NCI-H748 treated with DMSO at 0.1 percent for 48 hours (cell line): ENCODE measurements at regions not wholly inside any gene's neighbourhood (a gene's known extent, or its start where the extent isn't known, plus 50 kb on each side); places are given as distances from the start of the nearest gene placed in this dataset.

Experiments used
- DNase-seq: peaks from one replicate; lab custom pipeline; 2025; lab: John Stamatoyannopoulos, UW

GRCh38 chr14:66414511-66414910 lies 71.7 kb upstream of the CCDC196 start:
- DNase-seq: no peak

GRCh38 chr14:66420251-66421006 lies 65.7 kb upstream of the CCDC196 start:
- DNase-seq: no peak

GRCh38 chr14:66421990-66422946 lies 63.9 kb upstream of the CCDC196 start:
- no peak for DNase-seq

GRCh38 chr14:66425402-66425801 lies 60.8 kb upstream of the CCDC196 start:
- no peak for DNase-seq

- no peak for DNase-seq
Observed at GRCh38 chr14:66426451-66426850, 59.7 kb upstream of the CCDC196 start.

- no peak for DNase-seq
Observed at GRCh38 chr14:66432334-66432733, 53.8 kb upstream of the CCDC196 start.

GRCh38 chr14:66434464-66434863 lies 51.7 kb upstream of the CCDC196 start:
- no peak for DNase-seq

- DNase-seq: no peak
Observed at GRCh38 chr14:66435683-66436082, 50.5 kb upstream of the CCDC196 start.
